GM12891 (cell line): ENCODE measurements at regions not wholly inside any gene's neighbourhood (a gene's known extent, or its start where the extent isn't known, plus 50 kb on each side); places are given as distances from the start of the nearest gene placed in this dataset.

Experiments
- DNase-seq: peaks from one replicate; pipeline ENCODE4 v3.0.0; 2011; ENCODE audit warnings: low spot score; ENCODE audit not compliant: insufficient read length
- FAIRE-seq: peaks from 2 replicates; lab custom pipeline; 2011; peaks lifted over from hg19 to GRCh38; lab: Jason Lieb, UNC
- PAX5 ChIP-seq: IDR thresholded peaks from 2 replicates; pipeline ENCODE4 v1.6.1; 2011; ENCODE audit warnings: low read length, moderate library complexity, mild to moderate bottlenecking; ENCODE audit not compliant: insufficient read depth, severe bottlenecking
- POLR2A ChIP-seq: IDR thresholded peaks from 2 replicates; pipeline ENCODE4 v1.6.1; 2011; ENCODE audit warnings: low read depth, low read length, control low read depth
- POLR2AphosphoS5 ChIP-seq: IDR thresholded peaks from 2 replicates; pipeline ENCODE4 v1.6.1; 2011; ENCODE audit warnings: low read depth, low read length, control low read depth
- POU2F2 ChIP-seq: IDR thresholded peaks from 2 replicates; pipeline ENCODE4 v1.6.1; 2011; ENCODE audit warnings: low read depth, mild to moderate bottlenecking, control low read depth, low read length, moderate library complexity
- SPI1 ChIP-seq: IDR thresholded peaks from 2 replicates; pipeline ENCODE4 v1.6.1; 2011; ENCODE audit warnings: low read depth, low read length, control low read depth
- TAF1 ChIP-seq: IDR thresholded peaks from 2 replicates; pipeline ENCODE4 v1.6.1; 2011; ENCODE audit warnings: low read depth, low read length, control low read depth

GRCh38 chr11:134904103-134904790 is 492.2 kb upstream of the B3GAT1 start:
- no peak for FAIRE-seq

GRCh38 chr11:134901955-134902918 is 490.2 kb upstream of the B3GAT1 start:
- TF ChIP-seq POLR2A = no peak
- TF ChIP-seq PAX5 = no peak
- no peak for TF ChIP-seq SPI1
- no peak for TF ChIP-seq POU2F2
- no peak for TF ChIP-seq POLR2AphosphoS5
- TF ChIP-seq TAF1 = no peak
- no peak for FAIRE-seq
- no peak for DNase-seq

More at GRCh38 chr11:134904103-134904790, 492.2 kb upstream of the B3GAT1 start:
- no peak for DNase-seq
- TF ChIP-seq POLR2AphosphoS5 = no peak
- TF ChIP-seq POLR2A = no peak
- no peak for TF ChIP-seq TAF1
- no peak for TF ChIP-seq SPI1
- no peak for TF ChIP-seq PAX5
- TF ChIP-seq POU2F2 = no peak

GRCh38 chr11:134901542-134901941 is 489.5 kb upstream of the B3GAT1 start:
- FAIRE-seq = no peak
- DNase-seq = no peak
- TF ChIP-seq POLR2AphosphoS5 = no peak
- TF ChIP-seq SPI1 = no peak
- no peak for TF ChIP-seq POU2F2
- TF ChIP-seq POLR2A = no peak
- TF ChIP-seq TAF1 = no peak
- no peak for TF ChIP-seq PAX5

GRCh38 chr11:134893810-134894685 is 482.0 kb upstream of the B3GAT1 start:
- no peak for FAIRE-seq
- DNase-seq = no peak
- TF ChIP-seq PAX5 (no peak), TAF1 (no peak), POU2F2 (no peak), POLR2AphosphoS5 (no peak), POLR2A (no peak), SPI1 (no peak)

- FAIRE-seq = no peak
- no peak for TF ChIP-seq POLR2AphosphoS5
- no peak for TF ChIP-seq POU2F2
- TF ChIP-seq TAF1 = no peak
- no peak for TF ChIP-seq SPI1
- TF ChIP-seq PAX5 = no peak
- no peak for TF ChIP-seq POLR2A
- DNase-seq = no peak
Observed at GRCh38 chr11:134890446-134890845, 478.4 kb upstream of the B3GAT1 start.

GRCh38 chr11:134889832-134890231 is 477.8 kb upstream of the B3GAT1 start:
- TF ChIP-seq POU2F2 = no peak
- TF ChIP-seq POLR2AphosphoS5 = no peak
- no peak for TF ChIP-seq SPI1
- no peak for TF ChIP-seq TAF1
- no peak for TF ChIP-seq PAX5
- no peak for TF ChIP-seq POLR2A
- no peak for DNase-seq
- FAIRE-seq = no peak

- DNase-seq (no peak), FAIRE-seq (no peak)
- TF ChIP-seq POLR2AphosphoS5 (no peak), TAF1 (no peak), POU2F2 (no peak)
Observed at GRCh38 chr11:134888821-134889220, 476.8 kb upstream of the B3GAT1 start.

GRCh38 chr11:134887896-134888295 is 475.9 kb upstream of the B3GAT1 start:
- no peak for TF ChIP-seq SPI1
- no peak for TF ChIP-seq TAF1
- no peak for TF ChIP-seq POLR2AphosphoS5
- no peak for TF ChIP-seq PAX5
- TF ChIP-seq POLR2A = no peak
- no peak for TF ChIP-seq POU2F2
- FAIRE-seq = no peak
- no peak for DNase-seq

- no peak for FAIRE-seq
- no peak for TF ChIP-seq POU2F2
Observed at GRCh38 chr11:134883484-134883883, 471.4 kb upstream of the B3GAT1 start.

More at GRCh38 chr11:134883484-134883883, 471.4 kb upstream of the B3GAT1 start:
- DNase-seq = no peak
